Nephron progenitor cell (in vitro differentiated cells): ENCODE measurements at regions not wholly inside any gene's neighbourhood (a gene's known extent, or its start where the extent isn't known, plus 50 kb on each side); places are given as distances from the start of the nearest gene placed in this dataset.

Experiments
- DNase-seq: peaks from one replicate; pipeline ENCODE4 v3.0.0; 2021
- H3K27ac Mint-ChIP-seq: 2 replicates; pipeline ENCODE4 v1.8.0; 2021; ENCODE audit warnings: mild to moderate bottlenecking, moderate library complexity, mixed read lengths
- H3K27me3 Mint-ChIP-seq: 2 replicates; pipeline ENCODE4 v1.8.0; 2021; ENCODE audit warnings: mild to moderate bottlenecking, low read depth, mixed read lengths; ENCODE audit not compliant: poor library complexity
- H3K36me3 Mint-ChIP-seq: 2 replicates; pipeline ENCODE4 v1.8.0; 2021; ENCODE audit warnings: low read depth, mixed read lengths
- H3K4me1 Mint-ChIP-seq: 2 replicates; pipeline ENCODE4 v1.8.0; 2021; ENCODE audit warnings: mixed read lengths
- H3K4me3 Mint-ChIP-seq: 2 replicates; pipeline ENCODE4 v1.8.0; 2021; ENCODE audit warnings: mild to moderate bottlenecking, moderate library complexity, mixed read lengths
- H3K9me3 Mint-ChIP-seq: 2 replicates; pipeline ENCODE4 v1.8.0; 2021; ENCODE audit warnings: mild to moderate bottlenecking, moderate library complexity, mixed read lengths
- CTCF ChIP-seq: fragments of 200-600 bp; sonication (generic); IDR thresholded peaks from 2 replicates; pipeline ENCODE4 v1.5.0; 2021; ENCODE audit warnings: antibody characterized with exemption

- Mint-ChIP-seq H3K27ac (no peak overlapping the region), H3K4me3 (no peak overlapping the region), H3K4me1 (no peaks in the 10 kb centered on the region), H3K9me3 (no peaks in the 10 kb centered on the region), H3K36me3 (peaks cover 13% of the 10 kb centered on the region), H3K27me3 (no peaks in the 10 kb centered on the region)
- DNase-seq: no peak
- TF ChIP-seq CTCF: no peak
Measured at GRCh38 chr6:144588697-144589325, 303.7 kb downstream of the UTRN start.

GRCh38 chr6:144590532-144590931 is 305.4 kb downstream of the UTRN start:
- H3K4me1 Mint-ChIP-seq: no peaks in the 10 kb centered on the region
- no peaks in the 10 kb centered on the region for H3K27me3 Mint-ChIP-seq
- H3K9me3 Mint-ChIP-seq: no peaks in the 10 kb centered on the region
- no peak overlapping the region for H3K27ac Mint-ChIP-seq
- no peak overlapping the region for H3K4me3 Mint-ChIP-seq
- DNase-seq: no peak
- TF ChIP-seq CTCF: no peak
- peaks cover 13% of the 10 kb centered on the region for H3K36me3 Mint-ChIP-seq

GRCh38 chr6:144593392-144593791 is 308.3 kb downstream of the UTRN start:
- H3K4me1 Mint-ChIP-seq: no peaks in the 10 kb centered on the region
- H3K36me3 Mint-ChIP-seq: peaks cover 13% of the 10 kb centered on the region
- no peak for TF ChIP-seq CTCF
- H3K4me3 Mint-ChIP-seq: no peak overlapping the region
- H3K27me3 Mint-ChIP-seq: no peaks in the 10 kb centered on the region
- H3K27ac Mint-ChIP-seq: no peak overlapping the region
- no peak for DNase-seq
- no peaks in the 10 kb centered on the region for H3K9me3 Mint-ChIP-seq

- no peaks in the 10 kb centered on the region for H3K4me1 Mint-ChIP-seq
- DNase-seq: no peak
- H3K9me3 Mint-ChIP-seq: no peaks in the 10 kb centered on the region
- peaks cover 21% of the 10 kb centered on the region for H3K36me3 Mint-ChIP-seq
- no peak overlapping the region for H3K4me3 Mint-ChIP-seq
- H3K27ac Mint-ChIP-seq: no peak overlapping the region
- TF ChIP-seq CTCF: no peak
- H3K27me3 Mint-ChIP-seq: no peaks in the 10 kb centered on the region
Measured at GRCh38 chr6:144594585-144594984, 309.4 kb downstream of the UTRN start.

- H3K27me3 Mint-ChIP-seq: no peaks in the 10 kb centered on the region
- no peak for TF ChIP-seq CTCF
- DNase-seq: no peak
- no peak overlapping the region for H3K27ac Mint-ChIP-seq
- peaks cover 4% of the 10 kb centered on the region for H3K9me3 Mint-ChIP-seq
- H3K36me3 Mint-ChIP-seq: peaks cover 26% of the 10 kb centered on the region
- no peaks in the 10 kb centered on the region for H3K4me1 Mint-ChIP-seq
- H3K4me3 Mint-ChIP-seq: no peak overlapping the region
Measured at GRCh38 chr6:144595266-144595665, 310.1 kb downstream of the UTRN start.

- H3K9me3 Mint-ChIP-seq: peaks cover 23% of the 10 kb centered on the region
- H3K4me1 Mint-ChIP-seq: no peaks in the 10 kb centered on the region
- H3K4me3 Mint-ChIP-seq: no peak overlapping the region
- H3K27ac Mint-ChIP-seq: no peak overlapping the region
- peaks cover 40% of the 10 kb centered on the region for H3K36me3 Mint-ChIP-seq
- no peak for TF ChIP-seq CTCF
- no peak for DNase-seq
- H3K27me3 Mint-ChIP-seq: no peaks in the 10 kb centered on the region
Measured at GRCh38 chr6:144597511-144597910, 312.4 kb downstream of the UTRN start.
